IMR-90 (cell line): ENCODE measurements at regions not wholly inside any gene's neighbourhood (a gene's known extent, or its start where the extent isn't known, plus 50 kb on each side); places are given as distances from the start of the nearest gene placed in this dataset.

Experiments used
- ATAC-seq: fragments of 200-7000 bp; cut with Tn5 transposase; 2 replicates; pipeline ENCODE4 v1.9.1; 2020; ENCODE audit warnings: low read depth, mild to moderate bottlenecking, moderate library complexity
- BruUV-seq: library from RNA; stranded (reverse); fragments of 400-500 nt; replicated peaks from 2 replicates; lab custom pipeline; 2021; lab: Mats Ljungman, UMichigan
- CTCF ChIA-PET: fragments of 300-600 bp; formaldehyde crosslinking; extraction: SDS; loops from one replicate; lab custom pipeline; 2021; ENCODE audit warnings: antibody characterized with exemption; lab: Yijun Ruan, JAX
- POLR2A ChIA-PET: fragments of 300-600 bp; sonication (Branson Sonifier 250); formaldehyde crosslinking; loops from one replicate; lab custom pipeline; 2022; ENCODE audit warnings: antibody characterized with exemption; ENCODE audit not compliant: unreplicated experiment; lab: Charles Lee
- DNase-seq: peaks from one replicate; pipeline ENCODE4 v3.0.0; 2013
- H2AFZ ChIP-seq: replicated peaks from 2 replicates; pipeline ENCODE3; 2013; ENCODE audit warnings: low read length, mild to moderate bottlenecking; ENCODE audit not compliant: poor library complexity
- H2AK5ac ChIP-seq: 2 replicates; pipeline ENCODE4 v1.6.1; 2013; ENCODE audit warnings: low read depth, low read length, inconsistent platforms
- H2AK9ac ChIP-seq: replicated peaks from 2 replicates; pipeline ENCODE3; 2013; ENCODE audit warnings: mild to moderate bottlenecking, low read depth, low read length, moderate library complexity; ENCODE audit not compliant: poor library complexity
- H2BK120ac ChIP-seq: 2 replicates; pipeline ENCODE4 v1.6.1; 2013; ENCODE audit warnings: low read depth, low read length, inconsistent platforms
- H2BK15ac ChIP-seq: 3 replicates; pipeline ENCODE4 v1.6.1; 2013; ENCODE audit warnings: low read depth, low read length, inconsistent platforms
- H2BK20ac ChIP-seq: 2 replicates; pipeline ENCODE4 v1.6.1; 2013; ENCODE audit warnings: low read depth, mild to moderate bottlenecking, inconsistent platforms, low read length, moderate library complexity
- H2BK5ac ChIP-seq: 2 replicates; pipeline ENCODE4 v1.6.1; 2013; ENCODE audit warnings: mild to moderate bottlenecking, low read depth, low read length, inconsistent platforms; ENCODE audit not compliant: poor library complexity, severe bottlenecking
- H3K14ac ChIP-seq: replicated peaks from 2 replicates; pipeline ENCODE4 v1.6.1; 2013; ENCODE audit warnings: low read depth, low read length, inconsistent platforms
- H3K18ac ChIP-seq: 2 replicates; pipeline ENCODE4 v1.6.1; 2013; ENCODE audit warnings: low read depth, low read length, control low read depth
- H3K23ac ChIP-seq: 2 replicates; pipeline ENCODE4 v1.6.1; 2013; ENCODE audit warnings: low read depth, low read length, inconsistent platforms
- H3K27ac ChIP-seq: 2 replicates; pipeline ENCODE4 v1.5.1; 2013; ENCODE audit warnings: mild to moderate bottlenecking, control low read depth, low read length; ENCODE audit not compliant: insufficient read depth
- H3K27me3 ChIP-seq: 2 replicates; pipeline ENCODE4 v1.6.1; 2013; ENCODE audit warnings: low read length; ENCODE audit not compliant: control insufficient read depth, insufficient read depth
- H3K36me3 ChIP-seq: 2 replicates; pipeline ENCODE4 v1.6.1; 2013; ENCODE audit warnings: low read length, mixed read lengths; ENCODE audit not compliant: control insufficient read depth, insufficient read depth
- H3K4ac ChIP-seq: 2 replicates; pipeline ENCODE4 v1.6.1; 2013; ENCODE audit warnings: low read depth, low read length, inconsistent platforms
- H3K4me1 ChIP-seq: 2 replicates; pipeline ENCODE4 v1.6.1; 2013; ENCODE audit warnings: low read length, mixed read lengths; ENCODE audit not compliant: control insufficient read depth, insufficient read depth
- H3K4me2 ChIP-seq: 2 replicates; pipeline ENCODE4 v1.6.1; 2013; ENCODE audit warnings: low read depth, mild to moderate bottlenecking, control low read depth, low read length, moderate library complexity
- H3K4me3 ChIP-seq: 2 replicates; pipeline ENCODE4 v1.5.1; 2013; ENCODE audit warnings: low read depth, mild to moderate bottlenecking, control low read depth, low read length, moderate library complexity; ENCODE audit not compliant: insufficient read depth
- H3K56ac ChIP-seq: 2 replicates; pipeline ENCODE4 v1.6.1; 2013; ENCODE audit warnings: low read length, inconsistent platforms; ENCODE audit not compliant: insufficient read depth; ENCODE audit errors: extremely low read depth
- H3K79me1 ChIP-seq, 2 experiments: 2 replicates each; pipeline ENCODE4 v1.6.1; 2013; ENCODE audit warnings: low read length in 2 of 2, inconsistent platforms in 1 of 2, low read depth in 1 of 2
- H3K9ac ChIP-seq: 2 replicates; pipeline ENCODE4 v1.6.1; 2013; ENCODE audit warnings: low read depth, low read length, control low read depth
- H3K9me1 ChIP-seq: 2 replicates; pipeline ENCODE4 v1.6.1; 2013; ENCODE audit warnings: low read length, inconsistent platforms; ENCODE audit not compliant: insufficient read depth
- H3K9me3 ChIP-seq: 2 replicates; pipeline ENCODE4 v1.6.1; 2013; ENCODE audit warnings: low read length; ENCODE audit not compliant: control insufficient read depth, insufficient read depth
- H4K20me1 ChIP-seq: 2 replicates; pipeline ENCODE4 v1.6.1; 2013; ENCODE audit warnings: low read length, inconsistent platforms; ENCODE audit not compliant: insufficient read depth
- H4K5ac ChIP-seq: 2 replicates; pipeline ENCODE4 v1.6.1; 2013; ENCODE audit warnings: mild to moderate bottlenecking, low read depth, low read length, control low read depth
- H4K8ac ChIP-seq, 2 experiments: 2 replicates each; pipeline ENCODE4 v1.6.1; 2013; ENCODE audit warnings: low read depth in 2 of 2, low read length in 2 of 2, control low read depth in 1 of 2, inconsistent platforms in 1 of 2
- H4K91ac ChIP-seq: 2 replicates; pipeline ENCODE4 v1.6.1; 2013; ENCODE audit warnings: low read depth, low read length, inconsistent platforms; ENCODE audit not compliant: insufficient read depth
- RAD21 ChIP-seq: IDR thresholded peaks from 2 replicates; pipeline ENCODE4 v1.6.1; 2012; ENCODE audit warnings: low read length, improper control_type of control experiment
- dilution Hi-C: fragments of 300-500 bp; cut with HindIII; formaldehyde crosslinking; loops from one replicate; pipeline ENCODE4 v1.14.3; 2018; ENCODE audit warnings: low sequenced_read_pairs; ENCODE audit not compliant: unreplicated experiment
- in situ Hi-C: fragments of 300-500 bp; cut with MboI; formaldehyde crosslinking; loops from 3 replicates; pipeline ENCODE4 v1.14.3; 2019; ENCODE audit warnings: low sequenced_read_pairs, inconsistent platforms, mixed read lengths
- intact Hi-C: fragments of 100-400 bp; cut with micrococcal nuclease; formaldehyde crosslinking; loops from 2 replicates; pipeline ENCODE4 v1.10.0; 2022

DNA sequence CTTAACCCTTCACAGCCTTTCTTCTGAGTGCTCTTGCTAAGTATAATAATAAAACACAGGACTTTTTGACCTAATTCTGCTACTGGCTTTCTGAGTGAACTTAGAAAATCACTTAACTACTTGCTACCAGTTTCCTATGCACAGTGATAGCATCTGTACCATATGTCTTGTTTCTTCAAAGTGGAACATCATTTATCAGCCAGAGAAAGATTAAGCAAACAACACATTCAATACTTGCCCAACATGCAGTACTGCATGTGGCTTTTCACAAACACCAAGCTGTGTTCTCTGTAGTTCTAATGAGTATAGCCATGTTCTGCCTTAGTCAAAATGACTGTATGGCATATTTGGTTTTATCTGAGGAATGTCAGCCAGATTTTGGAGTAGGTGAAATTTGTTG, 1286.6 kb upstream of the ZEB2 start:
- Histone ChIP-seq H4K5ac (no peak overlapping the region), H3K9me1 (0 out of 2 replicates have a peak, but pooled peaks cover 3% of the 10 kb centered on the region), H4K91ac (no peak overlapping the region), H3K4me1 (no peaks in the 10 kb centered on the region), H3K14ac (no peak overlapping the region), H2BK15ac (no peak overlapping the region), H3K9ac (no peak overlapping the region), H4K20me1 (no peaks in the 10 kb centered on the region), H3K56ac (no peak overlapping the region), H2BK5ac (no peak overlapping the region), H3K36me3 (no peaks in the 10 kb centered on the region), H3K23ac (no peak overlapping the region), H2AK5ac (no peak overlapping the region), H3K18ac (no peak overlapping the region), H2BK20ac (no peak overlapping the region), H2AFZ (no peak overlapping the region), H2BK120ac (no peak overlapping the region), H3K9me3 (no peaks in the 10 kb centered on the region), H2AK9ac (no peak overlapping the region), H3K27me3 (no peaks in the 10 kb centered on the region), H3K79me1 (no peaks in the 10 kb centered on the region), H3K4ac (no peak overlapping the region), H4K8ac (no peak overlapping the region), H3K27ac (no peak overlapping the region), H3K4me2 (no peak overlapping the region), H3K4me3 (no peak overlapping the region)
- dilution Hi-C loops = no loop called here
- intact Hi-C loops = no loop called here
- DNase-seq (no peak), ATAC-seq (no peak)
- BruUV-seq = no TSS peak
- TF ChIP-seq RAD21 = no peak
- POLR2A ChIA-PET = interaction anchor here (1.0 kb wide), 1 partner anchor 13 kb away, joined by 4 read pairs; no protein-coding TSS in a partner anchor
- in situ Hi-C loops = no loop called here
- CTCF ChIA-PET = interaction anchor here (0.5 kb wide), 1 partner anchor 11 kb away, joined by 3 read pairs; no protein-coding TSS in a partner anchor
